ENCODE measurements at regions not wholly inside any gene's neighbourhood (a gene's known extent, or its start where the extent isn't known, plus 50 kb on each side); places are given as distances from the start of the nearest gene placed in this dataset.

- Histone ChIP-seq H3K27me3 (replicated peaks; ENCODE audit: control insufficient read depth, insufficient read depth, low read length) (no peaks in the 10 kb centered on the region), H3K4me3 (ENCODE audit: low read depth, low read length) (no peak overlapping the region), H3K36me3 (ENCODE audit: control insufficient read depth, insufficient read depth, low read length) (no peaks in the 10 kb centered on the region), H3K9me3 (no peaks in the 10 kb centered on the region), H3K4me1 (no peaks in the 10 kb centered on the region)
- Mint-ChIP-seq H3K27me3 (ENCODE audit: insufficient read depth, unreplicated experiment) (no peaks in the 10 kb centered on the region), H3K36me3 (ENCODE audit: insufficient read depth, unreplicated experiment) (no peaks in the 10 kb centered on the region), H3K9me3 (ENCODE audit: unreplicated experiment) (no peaks in the 10 kb centered on the region), H3K4me1 (ENCODE audit: low read depth, unreplicated experiment) (no peaks in the 10 kb centered on the region), H3K4me3 (ENCODE audit: unreplicated experiment) (no peak overlapping the region), H3K27ac (ENCODE audit: unreplicated experiment) (no peak overlapping the region)
- intact Hi-C loops (cut with micrococcal nuclease; ENCODE audit: unreplicated experiment), result no loop called here
- BruUV-seq (replicated peaks), result no TSS peak
- TF ChIP-seq CTCF (IDR thresholded peaks at IDR 0.05; ENCODE audit: insufficient read depth in 1 of 2, low read depth in 1 of 2, low read length in 1 of 2, severe bottlenecking in 1 of 2, unreplicated experiment in 1 of 2), result no peak
- POLR2A ChIA-PET, result no interaction called here
- CTCF ChIA-PET, result no interaction called here
- DNase-seq, result no peak
Observed at GRCh38 chr14:43674273-43674672, 832.8 kb downstream of the FSCB start.

GRCh38 chr14:43671716-43672485 is 835.2 kb downstream of the FSCB start:
- Histone ChIP-seq H3K4me1 (no peaks in the 10 kb centered on the region), H3K36me3 (ENCODE audit: control insufficient read depth, insufficient read depth, low read length) (no peaks in the 10 kb centered on the region), H3K9me3 (no peaks in the 10 kb centered on the region), H3K4me3 (ENCODE audit: low read depth, low read length) (no peak overlapping the region), H3K27me3 (replicated peaks; ENCODE audit: control insufficient read depth, insufficient read depth, low read length) (no peaks in the 10 kb centered on the region)
- DNase-seq, result no peak
- POLR2A ChIA-PET, result no interaction called here
- CTCF ChIA-PET, result no interaction called here
- Mint-ChIP-seq H3K4me1 (ENCODE audit: low read depth, unreplicated experiment) (no peaks in the 10 kb centered on the region), H3K4me3 (ENCODE audit: unreplicated experiment) (no peak overlapping the region), H3K9me3 (ENCODE audit: unreplicated experiment) (no peaks in the 10 kb centered on the region), H3K36me3 (ENCODE audit: insufficient read depth, unreplicated experiment) (no peaks in the 10 kb centered on the region), H3K27me3 (ENCODE audit: insufficient read depth, unreplicated experiment) (no peaks in the 10 kb centered on the region), H3K27ac (ENCODE audit: unreplicated experiment) (no peak overlapping the region)
- no peak for TF ChIP-seq CTCF (IDR thresholded peaks at IDR 0.05; ENCODE audit: insufficient read depth in 1 of 2, low read depth in 1 of 2, low read length in 1 of 2, severe bottlenecking in 1 of 2, unreplicated experiment in 1 of 2)
- intact Hi-C loops (cut with micrococcal nuclease; ENCODE audit: unreplicated experiment), result loop anchor here (1.0 kb wide), 1 partner anchor 20 kb away; no protein-coding TSS in a partner anchor
- BruUV-seq (replicated peaks), result no TSS peak

- Mint-ChIP-seq H3K4me3 (ENCODE audit: unreplicated experiment) (no peak overlapping the region), H3K36me3 (ENCODE audit: insufficient read depth, unreplicated experiment) (no peaks in the 10 kb centered on the region), H3K4me1 (ENCODE audit: low read depth, unreplicated experiment) (no peaks in the 10 kb centered on the region), H3K9me3 (ENCODE audit: unreplicated experiment) (no peaks in the 10 kb centered on the region), H3K27me3 (ENCODE audit: insufficient read depth, unreplicated experiment) (no peaks in the 10 kb centered on the region), H3K27ac (ENCODE audit: unreplicated experiment) (no peak overlapping the region)
- no TSS peak for BruUV-seq (replicated peaks)
- no peaks in the 10 kb centered on the region for H3K4me1 ChIP-seq
- H3K4me3 ChIP-seq (ENCODE audit: low read depth, low read length), result no peak overlapping the region
- TF ChIP-seq CTCF (IDR thresholded peaks at IDR 0.05; ENCODE audit: insufficient read depth in 1 of 2, low read depth in 1 of 2, low read length in 1 of 2, severe bottlenecking in 1 of 2, unreplicated experiment in 1 of 2), result no peak
- no peak for DNase-seq
- H3K9me3 ChIP-seq, result no peaks in the 10 kb centered on the region
- POLR2A ChIA-PET, result no interaction called here
- no peaks in the 10 kb centered on the region for H3K36me3 ChIP-seq (ENCODE audit: control insufficient read depth, insufficient read depth, low read length)
- CTCF ChIA-PET, result no interaction called here
- H3K27me3 ChIP-seq (replicated peaks; ENCODE audit: control insufficient read depth, insufficient read depth, low read length), result no peaks in the 10 kb centered on the region
- intact Hi-C loops (cut with micrococcal nuclease; ENCODE audit: unreplicated experiment), result no loop called here
Observed at GRCh38 chr14:43669355-43669754, 837.7 kb downstream of the FSCB start.

All from Caco-2 (cell line).